ENCODE measurements at regions not wholly inside any gene's neighbourhood (a gene's known extent, or its start where the extent isn't known, plus 50 kb on each side); places are given as distances from the start of the nearest gene placed in this dataset.

GRCh38 chr13:50403311-50403710 lies 388.1 kb downstream of the KCNRG start:
- TF ChIP-seq TAF1 (IDR thresholded peaks at IDR 0.05; ENCODE audit: low read depth, low read length) (no peak), POLR2A (IDR thresholded peaks at IDR 0.05; ENCODE audit: low read depth, low read length) (no peak), POLR2AphosphoS5 (IDR thresholded peaks at IDR 0.05; ENCODE audit: low read depth, low read length) (no peak), PAX5 (IDR thresholded peaks at IDR 0.05; ENCODE audit: insufficient read depth, low read length, severe bottlenecking) (no peak), SPI1 (IDR thresholded peaks at IDR 0.05; ENCODE audit: low read depth, low read length) (no peak)

All from GM12891 (cell line).